BLaER1 treated with 17β-estradiol and CSF1 and Interleukin-3, amounts not matched to agents 10 nM and 100 nM (cell line): ENCODE measurements at regions not wholly inside any gene's neighbourhood (a gene's known extent, or its start where the extent isn't known, plus 50 kb on each side); places are given as distances from the start of the nearest gene placed in this dataset.

Source experiments
- H3K27ac ChIP-seq, 11 experiments: shearing (Covaris generic); formaldehyde crosslinking; 2 replicates each; pipeline ENCODE4 v1.8.1; 2022
- H3K27me3 ChIP-seq, 11 experiments: shearing (Covaris generic); formaldehyde crosslinking; 2 replicates each; pipeline ENCODE4 v1.8.1; 2022
- H3K36me3 ChIP-seq, 11 experiments: shearing (Covaris generic); formaldehyde crosslinking; 2 replicates each; pipeline ENCODE4 v1.8.1; 2022
- H3K4me1 ChIP-seq, 10 experiments: shearing (Covaris generic); formaldehyde crosslinking; 2 replicates each; pipeline ENCODE4 v1.8.1; 2022
- H3K4me2 ChIP-seq, 11 experiments: shearing (Covaris generic); formaldehyde crosslinking; 2 replicates each; pipeline ENCODE4 v1.8.1; 2022
- H3K4me3 ChIP-seq, 10 experiments: shearing (Covaris generic); formaldehyde crosslinking; 2 replicates each; pipeline ENCODE4 v1.8.1; 2022
- H3K9ac ChIP-seq, 11 experiments: shearing (Covaris generic); formaldehyde crosslinking; 2 replicates each; pipeline ENCODE4 v1.8.1; 2022
- H3K9me3 ChIP-seq, 11 experiments: shearing (Covaris generic); formaldehyde crosslinking; replicated peaks in 1 of 11; 2 replicates each; pipeline ENCODE4 v1.8.1; 2022
- H4K20me1 ChIP-seq, 11 experiments: shearing (Covaris generic); formaldehyde crosslinking; 2 replicates each; pipeline ENCODE4 v1.8.1; 2022
- Cebpa-rat ChIP-seq, 11 experiments: shearing (Covaris generic); IDR thresholded peaks; 2 replicates each; pipeline ENCODE4 v1.8.1; 2022

GRCh38 chr5:118008779-118009178 lies 979.6 kb downstream of the DTWD2 start:
- no peaks in the 10 kb centered on the region for H3K9me3 ChIP-seq
- no peaks in the 10 kb centered on the region for H3K36me3 ChIP-seq
- peaks cover 0 to 9% (median 0%) of the 10 kb centered on the region in 10 experiments; a peak in 8 of 20 replicates for H3K4me1 ChIP-seq
- H3K4me2 ChIP-seq, result no peak overlapping the region
- no peaks in the 10 kb centered on the region for H4K20me1 ChIP-seq
- H3K27me3 ChIP-seq, result no peaks in the 10 kb centered on the region
- no peak overlapping the region for H3K9ac ChIP-seq
- TF ChIP-seq Cebpa-rat (IDR thresholded peaks at IDR 0.05), result no peak
- H3K27ac ChIP-seq, result no peak overlapping the region
- no peak overlapping the region for H3K4me3 ChIP-seq

GRCh38 chr5:118007262-118007661 lies 981.1 kb downstream of the DTWD2 start:
- Histone ChIP-seq H4K20me1 (no peaks in the 10 kb centered on the region), H3K9me3 (no peaks in the 10 kb centered on the region), H3K27ac (no peak overlapping the region), H3K4me1 (peaks cover 0 to 9% (median 0%) of the 10 kb centered on the region in 10 experiments; a peak in 8 of 20 replicates), H3K4me2 (no peak overlapping the region), H3K27me3 (no peaks in the 10 kb centered on the region), H3K4me3 (no peak overlapping the region), H3K36me3 (no peaks in the 10 kb centered on the region), H3K9ac (no peak overlapping the region)
- TF ChIP-seq Cebpa-rat (IDR thresholded peaks at IDR 0.05), result no peak

- Histone ChIP-seq H3K27me3 (no peaks in the 10 kb centered on the region), H3K27ac (no peak overlapping the region), H3K36me3 (no peaks in the 10 kb centered on the region), H3K9me3 (no peaks in the 10 kb centered on the region), H3K4me2 (peak overlapping the region in 4 of 11 experiments; percentile 12 to 57 (median 42); a peak in 5 of 22 replicates), H4K20me1 (no peaks in the 10 kb centered on the region), H3K4me1 (peaks cover 0 to 9% (median 0%) of the 10 kb centered on the region in 10 experiments; a peak in 8 of 20 replicates), H3K9ac (no peak overlapping the region), H3K4me3 (no peak overlapping the region)
- TF ChIP-seq Cebpa-rat (IDR thresholded peaks at IDR 0.05), result no peak
Observed at GRCh38 chr5:118006219-118006618, 982.1 kb downstream of the DTWD2 start.

- no peaks in the 10 kb centered on the region for H3K36me3 ChIP-seq
- H3K27ac ChIP-seq, result no peak overlapping the region
- no peaks in the 10 kb centered on the region for H3K9me3 ChIP-seq
- peaks cover 0 to 5% (median 2%) of the 10 kb centered on the region in 10 experiments; a peak in 3 of 20 replicates for H3K4me1 ChIP-seq
- H4K20me1 ChIP-seq, result no peaks in the 10 kb centered on the region
- TF ChIP-seq Cebpa-rat (IDR thresholded peaks at IDR 0.05), result no peak
- H3K27me3 ChIP-seq, result no peaks in the 10 kb centered on the region
- H3K4me3 ChIP-seq, result no peak overlapping the region
- no peak overlapping the region for H3K9ac ChIP-seq
- peak overlapping the region in 3 of 11 experiments; percentile 8 to 21 (median 19); a peak in 3 of 22 replicates for H3K4me2 ChIP-seq
Observed at GRCh38 chr5:117999939-118000549, 988.3 kb downstream of the DTWD2 start.

- H4K20me1 ChIP-seq, result no peaks in the 10 kb centered on the region
- H3K9me3 ChIP-seq, result no peaks in the 10 kb centered on the region
- no peak overlapping the region for H3K27ac ChIP-seq
- H3K9ac ChIP-seq, result no peak overlapping the region
- no peaks in the 10 kb centered on the region for H3K36me3 ChIP-seq
- no peak overlapping the region for H3K4me3 ChIP-seq
- H3K4me1 ChIP-seq, result no peaks in the 10 kb centered on the region
- TF ChIP-seq Cebpa-rat (IDR thresholded peaks at IDR 0.05), result no peak
- no peaks in the 10 kb centered on the region for H3K27me3 ChIP-seq
- H3K4me2 ChIP-seq, result no peak overlapping the region
Observed at GRCh38 chr5:117982691-117983090, 1005.7 kb downstream of the DTWD2 start.

GRCh38 chr5:117973785-117974184 lies 1014.6 kb downstream of the DTWD2 start:
- no peak overlapping the region for H3K4me3 ChIP-seq
- H3K27me3 ChIP-seq, result no peaks in the 10 kb centered on the region
- no peak overlapping the region for H3K4me2 ChIP-seq
- H4K20me1 ChIP-seq, result no peaks in the 10 kb centered on the region
- no peak for TF ChIP-seq Cebpa-rat (IDR thresholded peaks at IDR 0.05)
- H3K27ac ChIP-seq, result no peak overlapping the region
- H3K9ac ChIP-seq, result no peak overlapping the region
- no peaks in the 10 kb centered on the region for H3K36me3 ChIP-seq
- H3K4me1 ChIP-seq, result no peaks in the 10 kb centered on the region
- no peaks in the 10 kb centered on the region for H3K9me3 ChIP-seq

GRCh38 chr5:117955831-117956230 lies 1032.5 kb downstream of the DTWD2 start:
- H3K9ac ChIP-seq, result no peak overlapping the region
- H3K4me1 ChIP-seq, result no peaks in the 10 kb centered on the region
- H4K20me1 ChIP-seq, result no peaks in the 10 kb centered on the region
- H3K4me3 ChIP-seq, result no peak overlapping the region
- no peak overlapping the region for H3K4me2 ChIP-seq
- H3K27me3 ChIP-seq, result no peaks in the 10 kb centered on the region
- H3K9me3 ChIP-seq, result 0 out of 22 replicates have a peak, but pooled peaks cover 0 to 4% (median 0%) of the 10 kb centered on the region in 11 experiments
- H3K36me3 ChIP-seq, result no peaks in the 10 kb centered on the region
- H3K27ac ChIP-seq, result no peak overlapping the region
- TF ChIP-seq Cebpa-rat (IDR thresholded peaks at IDR 0.05), result no peak

GRCh38 chr5:117954331-117954730 lies 1034.0 kb downstream of the DTWD2 start:
- H4K20me1 ChIP-seq, result no peaks in the 10 kb centered on the region
- H3K4me3 ChIP-seq, result no peak overlapping the region
- no peak overlapping the region for H3K4me2 ChIP-seq
- H3K36me3 ChIP-seq, result no peaks in the 10 kb centered on the region
- H3K9ac ChIP-seq, result no peak overlapping the region
- no peaks in the 10 kb centered on the region for H3K4me1 ChIP-seq
- no peak for TF ChIP-seq Cebpa-rat (IDR thresholded peaks at IDR 0.05)
- no peak overlapping the region for H3K27ac ChIP-seq
- 0 out of 22 replicates have a peak, but pooled peaks cover 0 to 4% (median 0%) of the 10 kb centered on the region in 11 experiments for H3K9me3 ChIP-seq
- no peaks in the 10 kb centered on the region for H3K27me3 ChIP-seq

GRCh38 chr5:117953272-117953671 lies 1035.1 kb downstream of the DTWD2 start:
- Histone ChIP-seq H3K36me3 (no peaks in the 10 kb centered on the region), H3K9me3 (0 out of 22 replicates have a peak, but pooled peaks cover 0 to 4% (median 0%) of the 10 kb centered on the region in 11 experiments), H3K4me1 (no peaks in the 10 kb centered on the region; a peak in 1 of 20 replicates), H3K4me3 (no peak overlapping the region), H3K27me3 (no peaks in the 10 kb centered on the region), H3K4me2 (no peak overlapping the region), H3K27ac (no peak overlapping the region), H4K20me1 (no peaks in the 10 kb centered on the region), H3K9ac (no peak overlapping the region)
- TF ChIP-seq Cebpa-rat (IDR thresholded peaks at IDR 0.05), result no peak

- Histone ChIP-seq H3K9ac (no peak overlapping the region), H3K27me3 (no peaks in the 10 kb centered on the region), H4K20me1 (no peaks in the 10 kb centered on the region), H3K4me1 (peaks cover 8 to 13% (median 11%) of the 10 kb centered on the region in 10 experiments; a peak in 19 of 20 replicates), H3K4me2 (peak overlapping the region in 2 of 11 experiments; percentile 4 to 12; a peak in 2 of 22 replicates), H3K4me3 (no peak overlapping the region), H3K36me3 (no peaks in the 10 kb centered on the region), H3K27ac (no peak overlapping the region), H3K9me3 (no peaks in the 10 kb centered on the region)
- TF ChIP-seq Cebpa-rat (IDR thresholded peaks at IDR 0.05), result no peak
Observed at GRCh38 chr5:117947836-117948235, 1040.5 kb downstream of the DTWD2 start.
